Ectodermal cell (in vitro differentiated cells): ENCODE measurements at regions not wholly inside any gene's neighbourhood (a gene's known extent, or its start where the extent isn't known, plus 50 kb on each side); places are given as distances from the start of the nearest gene placed in this dataset.

Source experiments
- H3K27ac ChIP-seq: 2 replicates; pipeline ENCODE4 v1.7.0; 2013; ENCODE audit warnings: mild to moderate bottlenecking, low read depth, low read length; ENCODE audit not compliant: insufficient read depth, poor library complexity, severe bottlenecking
- H3K27me3 ChIP-seq: 2 replicates; pipeline ENCODE4 v1.7.0; 2013; ENCODE audit warnings: mild to moderate bottlenecking, low read length; ENCODE audit not compliant: insufficient read depth, control insufficient read depth, poor library complexity, severe bottlenecking
- H3K36me3 ChIP-seq: one replicate; pipeline ENCODE4 v1.7.0; 2013; ENCODE audit warnings: low read length; ENCODE audit not compliant: control insufficient read depth, insufficient read depth
- H3K4me1 ChIP-seq: one replicate; pipeline ENCODE4 v1.7.0; 2013; ENCODE audit warnings: low read length; ENCODE audit not compliant: control insufficient read depth, insufficient read depth
- H3K4me3 ChIP-seq: 2 replicates; pipeline ENCODE4 v1.7.0; 2013; ENCODE audit warnings: low read depth, low read length, control low read depth; ENCODE audit not compliant: insufficient read depth
- H3K9me3 ChIP-seq: 2 replicates; pipeline ENCODE4 v1.7.0; 2013; ENCODE audit warnings: mild to moderate bottlenecking, low read length, moderate library complexity; ENCODE audit not compliant: control insufficient read depth
- WGBS, 2 experiments: methylation state at CpG; one replicate each; pipeline ENCODE4 v1.1.7; 2013; ENCODE audit warnings: missing lambda C conversion rate in 2 of 2; 5-methylcytosine and 5-hydroxymethylcytosine counted together

DNA sequence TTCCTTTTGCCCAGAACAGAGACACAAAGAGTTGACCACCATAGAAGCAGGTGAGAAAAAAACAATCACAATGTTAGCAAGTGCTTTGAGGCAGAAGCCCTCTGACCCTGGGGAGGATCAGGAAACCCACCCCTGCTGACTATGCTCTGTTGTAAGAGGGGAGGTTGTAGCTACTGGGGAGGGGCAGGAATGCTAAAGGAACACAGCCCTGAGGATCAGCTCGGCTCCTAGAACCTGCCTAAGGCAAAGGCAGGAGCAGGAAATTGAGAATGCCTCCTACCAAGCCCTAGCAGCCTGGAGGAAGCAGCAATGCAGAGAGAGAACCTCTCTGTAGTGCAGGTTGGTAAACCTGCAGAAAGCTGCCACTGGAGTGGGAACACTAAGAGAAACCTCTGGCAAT, 624.0 kb upstream of the KLF12 start:
- H3K9me3 ChIP-seq: no peaks in the 10 kb centered on the region
- no peaks in the 10 kb centered on the region for H3K36me3 ChIP-seq
- WGBS, 2 experiments: 12 to 13% methylated on average over 1 of the region's 1 CpG
- H3K4me3 ChIP-seq: no peak overlapping the region
- H3K27me3 ChIP-seq: no peaks in the 10 kb centered on the region
- no peak overlapping the region for H3K27ac ChIP-seq
- peaks cover 7% of the 10 kb centered on the region for H3K4me1 ChIP-seq

DNA sequence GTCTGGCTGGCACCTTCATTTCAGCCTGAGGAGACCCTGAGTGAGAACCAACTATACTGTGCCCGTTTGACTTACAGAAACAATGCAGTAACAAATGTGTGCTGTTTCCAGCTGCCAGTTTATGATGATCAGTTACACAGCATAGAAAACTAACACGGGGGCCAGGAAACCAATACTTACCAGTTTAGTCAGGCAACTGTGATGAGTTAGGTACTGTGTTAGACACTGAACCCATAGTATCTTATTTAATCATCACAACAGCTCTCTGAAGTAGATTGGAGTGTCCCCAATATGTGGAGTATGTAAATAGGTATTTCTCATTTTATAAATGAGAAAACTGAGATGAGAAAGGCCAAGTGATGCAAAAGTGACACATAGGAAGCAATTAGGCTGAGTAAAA, 620.9 kb upstream of the KLF12 start:
- Histone ChIP-seq H3K9me3 (no peaks in the 10 kb centered on the region), H3K36me3 (no peaks in the 10 kb centered on the region), H3K4me3 (no peak overlapping the region), H3K27ac (no peak overlapping the region), H3K4me1 (no peaks in the 10 kb centered on the region), H3K27me3 (no peaks in the 10 kb centered on the region)
- 95 to 96% methylated on average over 2 of the region's 2 CpGs for WGBS, 2 experiments

DNA sequence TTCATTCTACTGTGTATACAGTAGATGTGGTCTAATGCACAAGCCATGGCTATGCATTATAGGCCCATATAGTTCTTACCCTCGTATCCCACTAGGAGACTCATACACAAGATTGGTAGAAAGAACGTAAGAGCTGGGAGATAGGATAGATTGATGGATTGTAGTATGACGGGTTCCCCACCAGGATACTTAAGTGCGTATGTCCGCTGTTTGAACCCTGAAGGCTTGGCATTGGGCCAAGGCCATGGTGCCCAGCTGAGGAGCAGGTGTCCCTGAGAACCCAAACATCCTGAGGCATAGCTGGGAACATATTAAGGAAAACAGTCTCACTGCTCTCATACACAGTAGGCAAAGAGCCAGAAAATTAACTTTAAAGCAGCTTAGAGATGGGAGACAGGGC, 617.5 kb upstream of the KLF12 start:
- Histone ChIP-seq H3K27me3 (no peaks in the 10 kb centered on the region), H3K9me3 (no peaks in the 10 kb centered on the region), H3K4me3 (no peak overlapping the region), H3K27ac (no peak overlapping the region), H3K4me1 (no peaks in the 10 kb centered on the region), H3K36me3 (no peaks in the 10 kb centered on the region)
- WGBS, 2 experiments: 94 to 97% methylated on average over 5 of the region's 5 CpGs

DNA sequence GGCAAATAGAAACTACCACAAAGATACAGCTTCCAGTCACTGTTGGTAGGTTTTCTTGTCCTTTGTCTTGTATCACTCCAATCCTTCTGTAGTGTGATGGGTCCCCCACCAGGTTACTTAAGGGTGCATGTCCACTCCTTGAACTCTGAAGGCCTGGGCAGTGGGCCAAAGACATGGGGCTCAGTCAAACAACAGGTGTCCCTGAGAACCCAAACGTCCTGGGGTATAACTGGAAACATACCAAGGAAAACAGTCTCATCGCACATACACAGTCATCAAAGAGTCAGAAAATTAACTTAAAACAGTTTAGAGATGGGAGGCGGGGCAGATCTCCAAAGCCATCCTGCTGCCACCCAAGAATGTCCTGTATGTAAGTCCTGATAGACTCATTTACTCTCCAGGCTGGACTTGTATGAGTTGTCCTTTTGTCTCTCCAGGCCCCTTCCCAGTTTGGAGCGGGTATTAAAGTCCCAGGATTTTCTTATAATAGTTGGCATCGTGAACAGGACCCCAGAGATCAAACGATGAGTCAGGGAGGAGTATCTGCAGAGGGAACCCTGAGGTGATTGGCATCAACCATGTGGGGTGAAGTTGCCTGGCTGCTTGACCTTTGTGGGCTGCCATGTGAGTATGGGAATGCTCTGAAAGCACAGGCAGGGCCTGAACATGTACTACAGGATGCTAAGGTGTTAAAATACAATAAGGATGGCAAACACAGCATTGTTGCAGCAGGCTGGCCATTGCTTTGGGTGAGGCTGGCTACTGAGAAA, 613.2 kb upstream of the KLF12 start:
- Histone ChIP-seq H3K9me3 (no peaks in the 10 kb centered on the region), H3K4me3 (no peak overlapping the region), H3K27ac (no peak overlapping the region), H3K27me3 (no peaks in the 10 kb centered on the region), H3K4me1 (no peaks in the 10 kb centered on the region), H3K36me3 (no peaks in the 10 kb centered on the region)
- WGBS, 2 experiments: 83 to 93% methylated on average over 6 of the region's 6 CpGs

DNA sequence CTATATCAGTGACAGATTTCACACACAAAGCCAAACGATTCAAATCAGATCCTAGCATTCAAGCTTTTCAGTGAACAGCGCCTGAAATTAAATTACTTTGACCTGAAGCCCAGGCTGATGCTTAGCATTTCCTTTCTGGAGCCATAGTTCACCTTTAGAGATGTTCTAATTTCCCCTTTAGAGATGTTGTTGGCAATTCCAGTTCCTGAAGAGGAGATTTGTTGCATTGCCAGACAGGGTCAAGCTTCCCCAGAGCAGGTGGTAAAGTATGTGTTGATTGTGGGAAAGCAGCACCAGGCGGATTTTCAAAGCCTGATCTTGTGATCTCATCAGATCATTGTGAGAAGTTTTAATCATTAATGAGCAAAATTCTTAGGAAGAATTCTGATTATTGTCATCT, 609.8 kb upstream of the KLF12 start:
- Histone ChIP-seq H3K4me1 (no peaks in the 10 kb centered on the region), H3K27me3 (no peaks in the 10 kb centered on the region), H3K36me3 (no peaks in the 10 kb centered on the region), H3K9me3 (no peaks in the 10 kb centered on the region), H3K27ac (no peak overlapping the region), H3K4me3 (no peak overlapping the region)
- WGBS, 2 experiments: 93% methylated on average over 3 of the region's 3 CpGs

DNA sequence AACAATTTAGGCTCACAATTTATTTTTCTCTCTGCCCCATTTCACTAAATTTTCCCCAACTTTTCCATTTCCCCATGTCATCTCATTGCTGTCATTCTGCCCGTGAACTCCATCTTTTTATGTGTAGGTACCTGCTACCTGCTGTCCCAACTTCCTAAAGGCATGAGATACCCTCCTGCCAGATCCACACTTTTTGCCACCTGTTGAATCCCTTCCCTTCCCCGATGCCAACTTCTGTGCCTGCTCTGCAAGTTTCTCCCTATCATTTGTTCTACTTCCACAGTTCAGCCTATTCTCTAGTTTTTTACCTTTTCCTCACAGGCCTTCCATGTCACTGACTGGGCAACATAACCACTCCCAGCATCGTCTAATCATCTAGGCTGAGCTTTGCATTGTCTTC, 607.5 kb upstream of the KLF12 start:
- whole genome bisulfite sequencing, 2 experiments: 88 to 95% methylated on average over 3 of the region's 3 CpGs
- no peak overlapping the region for H3K27ac ChIP-seq
- H3K36me3 ChIP-seq: no peaks in the 10 kb centered on the region
- no peaks in the 10 kb centered on the region for H3K27me3 ChIP-seq
- no peaks in the 10 kb centered on the region for H3K4me1 ChIP-seq
- H3K4me3 ChIP-seq: no peak overlapping the region
- no peaks in the 10 kb centered on the region for H3K9me3 ChIP-seq

DNA sequence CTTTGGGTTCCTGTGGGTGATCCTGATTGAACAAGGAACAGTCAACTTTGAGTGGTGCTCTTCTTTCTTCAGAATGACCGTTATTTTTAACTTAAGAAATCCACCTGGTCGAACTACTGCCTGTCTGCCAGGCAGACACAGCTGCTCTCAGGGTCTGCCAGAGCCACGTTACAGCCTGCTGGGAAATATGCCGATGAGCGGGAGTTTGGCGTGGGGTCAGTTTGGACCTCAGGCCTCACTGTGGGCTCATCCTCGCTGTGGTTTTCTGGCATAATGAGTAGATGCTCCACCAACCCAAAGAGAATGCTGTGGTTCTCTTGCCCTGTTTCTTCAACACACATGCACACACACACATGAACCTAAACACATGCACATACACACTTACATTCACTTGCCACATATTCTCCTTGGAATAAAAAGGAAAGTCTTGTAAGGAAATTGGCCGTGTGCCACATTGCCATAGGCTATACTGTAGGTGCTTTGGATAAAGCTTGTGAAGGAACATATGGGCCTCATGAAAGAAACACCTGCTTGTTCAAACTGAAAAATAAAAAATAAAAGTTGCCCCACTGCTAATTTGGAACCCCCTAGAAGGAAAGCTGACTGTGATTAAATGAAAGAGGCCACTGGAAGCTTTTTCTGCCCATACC, 598.7 kb upstream of the KLF12 start:
- no peak overlapping the region for H3K27ac ChIP-seq
- WGBS, 2 experiments: 91 to 94% methylated on average over 8 of the region's 8 CpGs
- no peaks in the 10 kb centered on the region for H3K4me1 ChIP-seq
- no peaks in the 10 kb centered on the region for H3K36me3 ChIP-seq
- no peak overlapping the region for H3K4me3 ChIP-seq
- H3K9me3 ChIP-seq: no peaks in the 10 kb centered on the region
- H3K27me3 ChIP-seq: no peaks in the 10 kb centered on the region

DNA sequence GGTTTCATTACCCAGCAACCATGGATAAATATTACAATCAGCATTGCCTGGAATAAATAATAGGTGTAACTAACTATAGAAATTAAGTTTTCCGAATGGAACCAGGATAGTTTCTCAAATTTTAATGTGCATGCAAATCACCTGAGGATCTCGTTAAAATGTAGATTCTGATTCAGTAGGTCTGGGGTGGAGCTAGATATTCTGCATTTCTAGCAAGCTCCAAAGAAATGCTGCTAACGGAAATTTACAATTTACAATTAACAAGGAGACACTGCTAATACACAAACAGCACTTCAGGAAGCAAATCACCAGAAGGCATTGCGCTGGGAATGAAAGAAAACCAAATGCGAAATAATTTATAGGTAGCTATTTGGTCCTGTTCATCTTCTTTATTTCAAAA, 597.5 kb upstream of the KLF12 start:
- Histone ChIP-seq H3K36me3 (no peaks in the 10 kb centered on the region), H3K9me3 (no peaks in the 10 kb centered on the region), H3K4me1 (no peaks in the 10 kb centered on the region), H3K27ac (no peak overlapping the region), H3K27me3 (no peaks in the 10 kb centered on the region), H3K4me3 (no peak overlapping the region)
- WGBS, 2 experiments: 82 to 96% methylated on average over 3 to 5 of the region's 5 CpGs

DNA sequence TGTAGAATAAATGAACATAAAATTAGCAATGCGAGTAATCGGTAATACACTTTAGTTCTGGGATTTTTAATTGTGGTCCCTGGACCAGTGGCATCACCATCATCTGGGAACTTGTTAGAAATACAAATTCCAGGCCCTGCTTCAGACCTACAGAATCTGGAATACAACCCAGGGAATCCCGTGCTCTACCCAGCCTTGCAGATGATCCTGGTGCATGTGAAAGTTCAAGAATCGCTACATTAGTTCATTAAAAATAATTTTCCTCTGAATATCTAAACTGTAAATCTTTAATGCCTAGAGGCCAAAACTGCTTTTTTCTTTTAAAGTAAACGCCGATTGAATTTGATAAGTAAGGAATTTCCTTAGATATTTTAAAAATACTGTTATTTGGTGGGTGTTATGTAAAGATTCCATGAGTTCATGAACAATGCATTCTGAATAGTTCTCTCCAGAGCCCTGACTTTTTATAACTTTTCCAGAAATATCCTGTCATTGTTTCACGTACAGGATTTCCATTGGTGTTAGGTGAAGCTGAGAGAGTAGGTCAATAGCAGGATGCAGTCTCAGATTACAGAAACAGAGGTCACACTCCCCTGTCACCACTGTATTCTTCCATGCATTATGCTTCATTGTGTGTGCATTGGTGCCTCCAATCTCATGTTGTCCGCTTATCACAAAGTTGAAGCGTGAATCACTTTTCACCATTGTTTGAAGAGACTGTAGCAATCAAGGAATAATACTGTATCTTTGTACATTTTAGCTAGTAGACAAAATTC, 596.5 kb upstream of the KLF12 start:
- no peaks in the 10 kb centered on the region for H3K27me3 ChIP-seq
- H3K36me3 ChIP-seq: no peaks in the 10 kb centered on the region
- H3K9me3 ChIP-seq: no peaks in the 10 kb centered on the region
- H3K4me1 ChIP-seq: no peaks in the 10 kb centered on the region
- no peak overlapping the region for H3K4me3 ChIP-seq
- 96 to 97% methylated on average over 9 of the region's 9 CpGs for WGBS, 2 experiments
- no peak overlapping the region for H3K27ac ChIP-seq

DNA sequence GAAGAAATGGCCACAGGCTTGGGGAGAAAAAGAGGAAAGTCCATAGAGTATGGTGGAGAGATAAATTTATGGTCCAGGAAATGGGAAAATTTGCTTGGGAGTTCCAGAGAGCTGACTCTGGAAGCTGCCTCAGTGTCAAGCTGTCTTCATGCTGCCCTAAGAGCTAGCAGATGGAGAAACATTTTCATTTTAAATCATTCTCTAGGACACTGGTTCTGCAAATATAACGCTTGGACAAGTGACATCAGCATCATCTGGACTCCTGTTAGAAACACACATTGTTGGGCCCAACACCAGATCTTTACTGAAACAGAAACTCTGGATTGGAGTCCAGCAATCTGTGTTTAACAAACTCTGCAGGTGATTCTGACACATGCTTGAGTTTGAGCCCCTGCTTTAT, 592.0 kb upstream of the KLF12 start:
- Histone ChIP-seq H3K27me3 (no peaks in the 10 kb centered on the region), H3K9me3 (no peaks in the 10 kb centered on the region), H3K4me1 (no peaks in the 10 kb centered on the region), H3K36me3 (no peaks in the 10 kb centered on the region), H3K27ac (no peak overlapping the region), H3K4me3 (no peak overlapping the region)
- WGBS, 2 experiments: 90 to 92% methylated on average over 1 of the region's 1 CpG
